DOHH2 (cell line): ENCODE measurements at regions not wholly inside any gene's neighbourhood (a gene's known extent, or its start where the extent isn't known, plus 50 kb on each side); places are given as distances from the start of the nearest gene placed in this dataset.

ENCODE experiments used
- EZH2phosphoT487 ChIP-seq: fragments of 200-600 bp; sonication (generic); IDR thresholded peaks from 2 replicates; pipeline ENCODE4 v1.6.1; 2017; ENCODE audit warnings: borderline replicate concordance, mild to moderate bottlenecking, antibody characterized with exemption, low read length, moderate library complexity, mixed read lengths
- TF ChIP-seq, protein P1 (sequence below): fragments of 200-600 bp; sonication (generic); IDR thresholded peaks from one replicate; pipeline ENCODE4 v1.5.1; 2014; ENCODE audit warnings: antibody characterized with exemption, mild to moderate bottlenecking, low read depth, low read length; ENCODE audit not compliant: poor library complexity, severe bottlenecking

DNA sequence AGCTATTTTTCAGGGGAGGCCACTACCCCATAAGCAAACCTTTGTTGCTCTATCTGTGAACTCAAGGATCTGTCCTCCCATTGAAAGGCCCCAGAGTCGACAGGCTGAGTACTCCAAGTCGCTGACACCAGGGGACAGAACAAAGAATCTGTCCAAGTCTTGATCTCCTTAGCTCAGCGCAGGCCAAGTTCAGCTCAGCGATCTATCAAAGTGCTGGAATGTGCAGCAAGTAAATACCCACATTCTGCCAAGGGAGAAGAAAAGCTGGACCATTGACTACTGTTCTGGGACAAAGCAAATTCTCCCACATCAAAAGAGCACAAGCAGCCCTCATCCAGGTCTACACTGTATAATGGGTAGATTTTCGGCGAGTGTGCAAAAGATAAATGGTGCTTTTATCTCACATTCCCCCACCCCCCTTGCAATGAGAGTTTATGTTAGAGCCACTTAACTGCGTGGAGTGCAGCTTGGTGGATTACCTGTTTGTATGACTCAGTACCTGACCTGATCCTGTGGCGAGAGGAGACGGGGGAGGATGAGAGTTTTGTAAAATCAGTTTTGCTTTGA, 391.7 kb upstream of the SGCG start:
- TF ChIP-seq, protein P1, sequence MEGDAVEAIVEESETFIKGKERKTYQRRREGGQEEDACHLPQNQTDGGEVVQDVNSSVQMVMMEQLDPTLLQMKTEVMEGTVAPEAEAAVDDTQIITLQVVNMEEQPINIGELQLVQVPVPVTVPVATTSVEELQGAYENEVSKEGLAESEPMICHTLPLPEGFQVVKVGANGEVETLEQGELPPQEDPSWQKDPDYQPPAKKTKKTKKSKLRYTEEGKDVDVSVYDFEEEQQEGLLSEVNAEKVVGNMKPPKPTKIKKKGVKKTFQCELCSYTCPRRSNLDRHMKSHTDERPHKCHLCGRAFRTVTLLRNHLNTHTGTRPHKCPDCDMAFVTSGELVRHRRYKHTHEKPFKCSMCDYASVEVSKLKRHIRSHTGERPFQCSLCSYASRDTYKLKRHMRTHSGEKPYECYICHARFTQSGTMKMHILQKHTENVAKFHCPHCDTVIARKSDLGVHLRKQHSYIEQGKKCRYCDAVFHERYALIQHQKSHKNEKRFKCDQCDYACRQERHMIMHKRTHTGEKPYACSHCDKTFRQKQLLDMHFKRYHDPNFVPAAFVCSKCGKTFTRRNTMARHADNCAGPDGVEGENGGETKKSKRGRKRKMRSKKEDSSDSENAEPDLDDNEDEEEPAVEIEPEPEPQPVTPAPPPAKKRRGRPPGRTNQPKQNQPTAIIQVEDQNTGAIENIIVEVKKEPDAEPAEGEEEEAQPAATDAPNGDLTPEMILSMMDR = no peak
- no peak for TF ChIP-seq EZH2phosphoT487
